Activated CD8-positive, alpha-beta memory T cell treated with anti-CD3 and anti-CD28 coated beads, Interleukin-2, amount 10 ng/mL, durations not matched to agents 7 days and 5 days (primary cell): ENCODE measurements at regions not wholly inside any gene's neighbourhood (a gene's known extent, or its start where the extent isn't known, plus 50 kb on each side); places are given as distances from the start of the nearest gene placed in this dataset.

Experiments
- ATAC-seq: fragments of 150-1000 bp; cut with Tn5 transposase; one replicate; pipeline ENCODE4 v1.10.0; 2021; ENCODE audit warnings: moderate library complexity
- CTCF ChIA-PET: fragments of 350-600 bp; sonication (Branson Sonifier 250); formaldehyde crosslinking; loops from one replicate; lab custom pipeline; 2021; ENCODE audit warnings: antibody characterized with exemption; lab: Charles Lee
- DNase-seq: peaks from one replicate; pipeline ENCODE4 v3.0.0-alpha.2; 2020
- H3K27ac Mint-ChIP-seq: one replicate; pipeline ENCODE4 v1.8.0; 2021; ENCODE audit warnings: mild to moderate bottlenecking, mixed read lengths
- H3K27me3 Mint-ChIP-seq: one replicate; pipeline ENCODE4 v1.8.0; 2021; ENCODE audit warnings: mixed read lengths
- H3K36me3 Mint-ChIP-seq: one replicate; pipeline ENCODE4 v1.8.0; 2021; ENCODE audit warnings: mild to moderate bottlenecking, mixed read lengths
- H3K4me1 Mint-ChIP-seq: one replicate; pipeline ENCODE4 v1.8.0; 2021; ENCODE audit warnings: mixed read lengths
- H3K4me3 Mint-ChIP-seq: one replicate; pipeline ENCODE4 v1.8.0; 2021; ENCODE audit warnings: mild to moderate bottlenecking, moderate library complexity, mixed read lengths
- H3K9me3 Mint-ChIP-seq: one replicate; pipeline ENCODE4 v1.8.0; 2022; ENCODE audit warnings: low read depth, mixed read lengths

DNA sequence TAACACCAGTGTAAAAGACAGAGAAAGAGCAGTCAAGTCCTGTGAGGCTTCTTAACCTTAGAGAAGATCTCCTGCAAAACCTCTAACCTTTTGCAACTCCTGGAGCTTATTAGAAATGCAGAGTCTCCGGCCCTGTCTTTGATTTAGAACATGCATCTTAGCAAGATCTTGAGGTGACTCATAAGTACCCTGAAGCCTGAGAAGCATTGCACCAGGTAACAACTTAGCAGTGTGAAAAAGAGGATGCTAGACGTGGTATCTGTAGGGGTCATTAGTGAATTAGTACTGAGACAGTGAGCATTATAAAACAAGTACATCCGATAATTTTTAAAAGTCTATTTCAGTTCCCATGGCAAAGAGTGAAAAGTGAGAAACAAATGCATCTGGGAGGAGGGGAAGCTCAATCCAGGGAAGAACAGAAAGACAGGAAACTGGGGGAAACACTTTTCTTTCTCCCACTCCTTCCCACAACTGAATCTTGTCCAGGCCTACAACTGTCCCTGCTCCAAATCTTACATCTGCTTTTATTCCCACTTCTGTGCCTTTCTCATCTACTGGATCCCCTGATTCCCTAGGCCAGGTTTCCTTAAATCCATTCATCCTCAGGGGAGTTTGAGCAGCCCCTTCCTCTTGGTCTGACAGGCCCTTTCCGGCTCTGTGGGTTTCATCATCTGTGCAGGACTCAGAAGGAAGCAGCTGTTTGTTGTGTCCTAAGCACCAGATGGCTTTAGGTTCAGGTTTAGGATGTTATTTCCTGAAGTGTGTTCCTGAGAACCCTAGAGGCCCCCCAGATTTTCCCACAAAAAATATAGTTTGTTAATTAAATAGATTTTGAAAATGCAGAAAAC is 128.1 kb upstream of the IL12A start:
- DNase-seq, result no peak
- Mint-ChIP-seq H3K27ac (no peak overlapping the region), H3K36me3 (no peaks in the 10 kb centered on the region), H3K4me3 (no peak overlapping the region), H3K27me3 (peaks cover 41% of the 10 kb centered on the region), H3K9me3 (no peaks in the 10 kb centered on the region), H3K4me1 (peaks cover 8% of the 10 kb centered on the region)
- no peak for ATAC-seq
- CTCF ChIA-PET, result no interaction called here

DNA sequence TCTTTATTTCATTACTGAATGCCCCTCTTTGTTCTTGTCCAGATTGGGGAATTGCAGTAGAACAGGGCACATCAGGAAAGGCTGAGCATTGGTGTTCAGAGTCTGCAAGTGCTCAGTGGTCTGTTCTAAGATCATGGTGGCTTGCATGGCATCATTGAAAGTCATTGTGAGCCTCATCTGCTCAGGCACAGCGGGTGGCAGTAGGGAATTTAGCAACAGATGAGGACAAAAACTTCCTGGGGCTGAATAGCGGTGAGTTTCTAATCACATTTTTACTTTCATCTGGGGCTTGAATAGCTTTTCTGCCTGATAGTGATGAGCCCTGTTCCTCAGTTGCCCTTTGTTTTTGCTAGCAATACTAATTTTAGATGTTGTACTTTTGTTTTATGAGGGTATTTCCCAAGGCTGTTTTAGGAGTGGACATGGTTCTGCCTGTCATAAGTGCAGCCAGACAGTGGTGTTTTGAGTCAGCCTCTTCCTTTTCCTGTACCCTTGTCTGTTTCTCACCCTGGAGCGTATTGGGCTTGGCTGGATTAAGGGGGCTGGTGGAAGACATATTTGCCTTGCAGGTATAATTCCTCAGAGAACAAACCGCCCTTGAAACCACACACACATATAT is 127.2 kb upstream of the IL12A start:
- no peak overlapping the region for H3K27ac Mint-ChIP-seq
- peaks cover 37% of the 10 kb centered on the region for H3K27me3 Mint-ChIP-seq
- no peaks in the 10 kb centered on the region for H3K36me3 Mint-ChIP-seq
- no peak for ATAC-seq
- no peak for DNase-seq
- no peak overlapping the region for H3K4me3 Mint-ChIP-seq
- peaks cover 8% of the 10 kb centered on the region for H3K4me1 Mint-ChIP-seq
- H3K9me3 Mint-ChIP-seq, result no peaks in the 10 kb centered on the region
- CTCF ChIA-PET, result no interaction called here

DNA sequence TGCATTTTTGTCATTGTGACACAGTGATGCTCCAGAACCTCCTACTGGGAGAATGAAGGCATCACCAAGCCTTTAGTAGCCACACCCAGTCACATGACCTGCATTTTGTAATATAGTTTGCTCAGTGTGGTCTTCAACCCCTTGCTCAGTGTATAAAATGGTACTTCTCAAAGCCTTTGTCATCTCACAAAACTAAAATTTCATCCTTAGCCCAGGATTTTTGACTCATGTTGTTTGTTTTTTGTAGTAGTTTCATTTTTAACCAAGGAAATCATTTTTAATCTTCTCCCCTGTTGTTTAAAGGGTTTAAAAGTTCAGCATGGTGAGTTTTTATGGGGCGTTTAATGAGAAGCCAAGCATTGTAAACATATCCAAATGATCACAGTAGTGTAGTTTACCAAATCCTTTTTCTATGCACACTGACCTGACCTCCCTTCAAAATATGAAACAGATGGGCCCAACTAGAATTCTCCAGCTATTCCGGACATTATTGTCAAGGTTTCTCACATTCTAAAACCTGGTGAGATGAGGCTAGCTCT is 123.5 kb upstream of the IL12A start:
- H3K27ac Mint-ChIP-seq, result no peak overlapping the region
- CTCF ChIA-PET, result no interaction called here
- H3K36me3 Mint-ChIP-seq, result no peaks in the 10 kb centered on the region
- H3K27me3 Mint-ChIP-seq, result peaks cover 30% of the 10 kb centered on the region
- H3K4me3 Mint-ChIP-seq, result no peak overlapping the region
- no peaks in the 10 kb centered on the region for H3K9me3 Mint-ChIP-seq
- H3K4me1 Mint-ChIP-seq, result peaks cover 8% of the 10 kb centered on the region
- no peak for DNase-seq
- no peak for ATAC-seq

DNA sequence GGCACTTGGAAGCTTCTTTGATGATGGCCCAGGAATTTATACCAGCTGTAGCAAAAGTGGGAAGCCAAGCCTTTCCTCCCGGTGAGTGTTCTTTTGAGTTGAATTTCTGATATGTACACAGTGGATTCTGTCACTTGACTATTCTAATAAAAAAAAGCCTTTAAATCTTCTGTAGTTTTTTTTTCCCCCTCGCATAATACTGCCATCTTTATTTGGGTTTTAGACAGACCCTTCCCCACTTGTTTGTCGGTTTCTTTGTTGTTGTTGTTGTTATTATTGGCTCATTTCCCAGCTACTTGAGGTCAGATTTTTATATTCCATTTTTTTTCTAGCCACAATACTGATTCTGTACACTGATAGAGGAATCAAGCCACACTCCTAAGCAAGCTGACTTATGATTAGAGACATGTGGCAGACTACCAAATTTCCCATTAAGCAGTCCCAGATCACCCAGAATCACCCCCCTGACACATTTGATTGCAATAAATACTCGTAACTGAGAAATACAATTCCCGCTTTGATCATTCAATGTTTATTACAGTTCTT is 122.4 kb upstream of the IL12A start:
- Mint-ChIP-seq H3K4me3 (no peak overlapping the region), H3K4me1 (peaks cover 6% of the 10 kb centered on the region), H3K36me3 (no peaks in the 10 kb centered on the region), H3K9me3 (no peaks in the 10 kb centered on the region), H3K27me3 (peaks cover 25% of the 10 kb centered on the region), H3K27ac (no peak overlapping the region)
- DNase-seq (no peak), ATAC-seq (no peak)
- CTCF ChIA-PET, result interaction anchor here (1.3 kb wide), 1 partner anchor 18 kb away, joined by 3 read pairs; no protein-coding TSS in a partner anchor

DNA sequence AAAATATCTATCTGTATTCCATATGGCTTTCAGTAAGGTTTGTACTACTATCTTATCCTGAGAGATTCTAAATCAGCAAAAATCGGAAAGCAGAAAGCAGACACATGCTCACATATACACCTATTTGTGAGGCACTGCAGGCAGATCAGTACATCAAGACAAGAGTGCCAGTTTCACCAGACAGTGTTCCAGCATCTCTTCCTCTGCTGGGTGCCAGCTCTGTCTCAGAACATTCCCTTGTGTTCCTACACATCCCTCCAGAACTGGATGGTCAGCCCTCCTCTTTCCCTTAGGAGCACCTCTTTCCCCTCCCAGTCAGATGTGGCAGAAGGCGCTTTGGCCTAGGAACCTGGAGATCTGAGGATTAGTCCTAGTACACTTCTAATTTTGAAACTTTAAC is 121.3 kb upstream of the IL12A start:
- Mint-ChIP-seq H3K4me3 (no peak overlapping the region), H3K27me3 (peaks cover 24% of the 10 kb centered on the region), H3K27ac (no peak overlapping the region), H3K4me1 (no peaks in the 10 kb centered on the region), H3K36me3 (no peaks in the 10 kb centered on the region), H3K9me3 (no peaks in the 10 kb centered on the region)
- CTCF ChIA-PET, result no interaction called here
- ATAC-seq (no peak), DNase-seq (no peak)

DNA sequence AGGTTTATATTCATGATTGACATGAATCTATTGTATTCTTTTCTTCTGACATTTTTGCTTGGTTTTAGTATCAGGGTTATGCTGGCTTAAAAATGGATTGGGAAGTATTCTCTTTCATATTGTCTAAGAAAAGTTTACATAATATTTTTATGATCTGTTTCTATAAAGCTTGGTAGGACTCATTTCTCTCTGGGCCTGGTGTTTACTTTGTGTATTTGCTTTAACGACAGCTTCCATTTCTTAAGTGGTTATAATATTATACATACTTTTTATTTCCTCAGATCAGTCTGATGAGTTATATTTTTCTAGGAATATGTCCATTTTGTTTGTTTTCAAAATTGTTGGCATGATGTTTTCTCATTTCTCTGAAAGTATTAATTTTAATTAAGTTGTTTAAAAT is 117.9 kb upstream of the IL12A start:
- DNase-seq, result no peak
- Mint-ChIP-seq H3K27ac (no peak overlapping the region), H3K27me3 (peaks cover 28% of the 10 kb centered on the region), H3K9me3 (no peaks in the 10 kb centered on the region), H3K36me3 (no peaks in the 10 kb centered on the region), H3K4me3 (no peak overlapping the region), H3K4me1 (no peaks in the 10 kb centered on the region)
- CTCF ChIA-PET, result no interaction called here
- no peak for ATAC-seq

DNA sequence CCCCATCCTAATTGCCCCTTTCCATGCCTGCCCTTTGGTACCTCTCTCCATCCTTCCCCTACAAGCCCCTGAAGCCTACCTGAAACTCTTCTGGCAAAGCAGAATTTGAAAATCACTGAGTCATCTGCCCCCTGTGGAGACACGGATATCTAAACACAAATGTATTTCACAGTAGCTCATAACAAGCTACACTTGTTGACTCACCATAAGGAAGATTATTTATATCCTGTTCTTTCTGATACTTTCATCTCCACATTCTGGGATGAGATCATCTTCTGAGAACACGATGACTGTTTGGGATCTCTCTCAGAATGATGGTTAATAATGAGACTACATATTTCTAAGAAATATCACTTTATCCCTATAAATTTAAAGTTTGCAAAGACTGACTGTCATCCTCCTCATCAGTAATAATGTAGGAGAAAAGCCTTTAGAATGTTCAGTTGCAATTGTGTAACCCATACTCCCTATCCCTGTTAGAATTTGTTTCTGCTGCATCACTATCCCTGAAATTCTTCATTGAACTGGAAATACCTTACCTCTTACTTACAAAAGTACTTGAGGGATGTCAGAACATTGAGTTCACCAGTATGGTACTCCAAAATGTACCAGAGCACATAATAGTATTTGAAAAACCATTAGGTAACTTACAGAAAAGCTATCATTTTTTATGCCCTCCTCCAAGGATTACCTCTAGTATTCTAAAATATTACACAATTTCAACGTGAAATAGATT is 116.1 kb upstream of the IL12A start:
- ATAC-seq, result no peak
- Mint-ChIP-seq H3K27ac (no peak overlapping the region), H3K9me3 (no peaks in the 10 kb centered on the region), H3K4me1 (no peaks in the 10 kb centered on the region), H3K36me3 (no peaks in the 10 kb centered on the region), H3K27me3 (peaks cover 30% of the 10 kb centered on the region), H3K4me3 (no peak overlapping the region)
- CTCF ChIA-PET, result interaction anchor here (1.2 kb wide), 1 partner anchor 12 kb away, joined by 4 read pairs; no protein-coding TSS in a partner anchor
- DNase-seq, result no peak

DNA sequence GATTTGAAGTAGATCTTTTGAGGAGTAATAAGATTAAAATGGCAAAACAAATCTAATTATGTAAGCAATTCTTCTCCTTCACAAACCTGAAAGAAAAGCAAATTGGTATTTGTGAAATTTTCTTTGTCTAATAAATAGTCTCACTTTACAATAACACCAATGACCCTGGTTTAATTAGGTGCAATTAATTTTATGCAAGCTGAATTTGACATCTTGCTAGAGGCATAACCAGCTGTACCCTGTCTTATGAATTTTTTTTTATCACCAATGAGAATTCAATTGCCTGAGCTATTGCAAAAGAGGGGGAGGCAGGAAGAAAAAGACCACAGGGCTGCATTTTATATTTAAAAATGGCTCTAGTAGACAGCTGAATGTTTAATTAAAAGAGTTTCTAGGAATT is 113.5 kb upstream of the IL12A start:
- Mint-ChIP-seq H3K4me3 (no peak overlapping the region), H3K4me1 (no peaks in the 10 kb centered on the region), H3K27me3 (peaks cover 36% of the 10 kb centered on the region), H3K9me3 (no peaks in the 10 kb centered on the region), H3K36me3 (no peaks in the 10 kb centered on the region), H3K27ac (no peak overlapping the region)
- no peak for ATAC-seq
- CTCF ChIA-PET, result interaction anchor here (0.7 kb wide), 1 partner anchor 130 kb away, joined by 3 read pairs; no protein-coding TSS in a partner anchor
- DNase-seq, result no peak

DNA sequence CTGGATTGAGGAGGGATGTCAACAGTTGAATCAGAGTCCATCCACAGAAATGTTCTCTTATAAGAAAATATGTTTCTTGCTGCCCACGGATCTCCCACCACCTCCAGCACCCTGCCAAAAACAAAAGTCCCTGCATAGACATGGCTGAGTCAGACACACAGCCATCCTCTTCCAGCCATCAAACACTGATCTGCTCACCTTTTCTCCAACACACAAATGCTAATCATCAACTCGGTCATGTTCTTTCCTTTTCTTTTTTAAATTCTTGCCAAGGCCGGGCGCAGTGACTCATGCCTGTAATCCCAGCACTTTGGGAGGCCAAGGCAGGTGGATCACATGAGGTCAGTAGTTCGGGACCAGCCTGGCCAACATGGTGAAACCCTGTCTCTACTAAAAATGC is 110.7 kb upstream of the IL12A start:
- Mint-ChIP-seq H3K27ac (no peak overlapping the region), H3K4me3 (no peak overlapping the region), H3K27me3 (peaks cover 39% of the 10 kb centered on the region), H3K36me3 (no peaks in the 10 kb centered on the region), H3K4me1 (no peaks in the 10 kb centered on the region), H3K9me3 (no peaks in the 10 kb centered on the region)
- no peak for ATAC-seq
- CTCF ChIA-PET, result no interaction called here
- DNase-seq, result no peak

DNA sequence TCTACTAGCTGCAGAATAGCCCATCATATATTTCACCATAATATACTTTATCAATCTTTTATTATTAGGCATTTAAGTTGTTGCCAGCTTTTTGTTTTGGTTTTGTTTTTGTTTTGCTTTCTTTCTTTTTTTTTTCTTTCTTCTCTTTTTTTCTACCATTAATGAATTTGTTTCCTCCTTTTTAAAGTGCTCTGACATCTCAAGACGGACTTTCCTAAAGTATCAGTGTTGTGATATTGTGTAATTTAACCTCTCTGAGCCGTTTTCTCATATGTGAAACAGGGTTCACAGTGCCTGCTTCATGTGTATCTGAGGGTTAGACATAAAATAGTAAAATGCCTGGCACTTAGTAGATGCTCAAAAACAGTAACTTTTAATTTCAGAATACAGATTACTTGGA is 109.5 kb upstream of the IL12A start:
- CTCF ChIA-PET, result interaction anchor here (1.5 kb wide), 1 partner anchor 127 kb away, joined by 4 read pairs; no protein-coding TSS in a partner anchor
- Mint-ChIP-seq H3K4me1 (no peaks in the 10 kb centered on the region), H3K36me3 (no peaks in the 10 kb centered on the region), H3K27me3 (peaks cover 34% of the 10 kb centered on the region), H3K9me3 (no peaks in the 10 kb centered on the region), H3K4me3 (no peak overlapping the region), H3K27ac (no peak overlapping the region)
- no peak for DNase-seq
- ATAC-seq, result no peak

DNA sequence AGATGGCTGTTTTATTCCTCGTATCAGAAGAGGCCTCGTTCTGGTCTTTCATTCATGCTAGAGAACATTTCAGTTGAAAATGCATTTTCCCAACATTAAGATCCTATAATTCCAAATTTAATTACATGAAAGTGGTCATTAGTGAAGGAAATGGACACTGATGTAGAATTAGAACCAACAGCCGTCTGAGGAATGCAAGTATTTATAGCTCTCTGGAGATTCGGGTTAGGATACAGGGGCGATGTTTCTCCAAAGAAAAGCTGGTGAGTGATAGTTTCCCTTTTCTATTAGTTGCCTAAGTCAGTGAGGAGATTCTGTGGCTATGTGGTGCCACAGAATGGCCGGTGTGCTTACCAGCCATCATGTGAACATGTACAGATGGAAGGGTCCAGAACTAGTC is 109.0 kb upstream of the IL12A start:
- CTCF ChIA-PET, result interaction anchor here (1.5 kb wide), 1 partner anchor 126 kb away, joined by 4 read pairs; no protein-coding TSS in a partner anchor
- H3K4me1 Mint-ChIP-seq, result no peaks in the 10 kb centered on the region
- ATAC-seq, result no peak

DNA sequence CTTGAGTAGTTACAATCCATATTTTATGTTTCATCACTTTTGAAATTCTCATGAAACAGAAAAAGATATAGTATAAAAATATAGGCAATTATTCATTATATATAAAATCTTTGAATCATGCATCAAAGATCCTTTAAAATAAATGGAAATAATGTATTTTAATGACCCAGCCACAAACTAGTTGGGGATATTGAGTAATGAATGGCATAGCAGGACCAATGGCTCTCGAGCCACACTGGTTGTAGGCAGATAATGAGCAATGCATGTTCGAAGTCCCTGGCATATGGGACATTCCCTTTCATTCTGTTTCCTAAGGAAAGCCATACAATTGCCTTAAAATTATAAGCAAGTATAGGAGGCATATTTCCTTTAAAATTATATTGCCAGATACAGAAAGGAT is 107.4 kb upstream of the IL12A start:
- no peaks in the 10 kb centered on the region for H3K36me3 Mint-ChIP-seq
- no peak for DNase-seq
- H3K4me1 Mint-ChIP-seq, result no peaks in the 10 kb centered on the region
- no peaks in the 10 kb centered on the region for H3K9me3 Mint-ChIP-seq
- no peak overlapping the region for H3K27ac Mint-ChIP-seq
- CTCF ChIA-PET, result no interaction called here
- peaks cover 26% of the 10 kb centered on the region for H3K27me3 Mint-ChIP-seq
- no peak for ATAC-seq
- H3K4me3 Mint-ChIP-seq, result no peak overlapping the region

More for the DNA sequence above, 109.0 kb upstream of the IL12A start:
- H3K27ac Mint-ChIP-seq, result no peak overlapping the region
- H3K9me3 Mint-ChIP-seq, result no peaks in the 10 kb centered on the region
- no peak overlapping the region for H3K4me3 Mint-ChIP-seq
- no peak for DNase-seq
- H3K27me3 Mint-ChIP-seq, result peaks cover 32% of the 10 kb centered on the region
- H3K36me3 Mint-ChIP-seq, result no peaks in the 10 kb centered on the region

DNA sequence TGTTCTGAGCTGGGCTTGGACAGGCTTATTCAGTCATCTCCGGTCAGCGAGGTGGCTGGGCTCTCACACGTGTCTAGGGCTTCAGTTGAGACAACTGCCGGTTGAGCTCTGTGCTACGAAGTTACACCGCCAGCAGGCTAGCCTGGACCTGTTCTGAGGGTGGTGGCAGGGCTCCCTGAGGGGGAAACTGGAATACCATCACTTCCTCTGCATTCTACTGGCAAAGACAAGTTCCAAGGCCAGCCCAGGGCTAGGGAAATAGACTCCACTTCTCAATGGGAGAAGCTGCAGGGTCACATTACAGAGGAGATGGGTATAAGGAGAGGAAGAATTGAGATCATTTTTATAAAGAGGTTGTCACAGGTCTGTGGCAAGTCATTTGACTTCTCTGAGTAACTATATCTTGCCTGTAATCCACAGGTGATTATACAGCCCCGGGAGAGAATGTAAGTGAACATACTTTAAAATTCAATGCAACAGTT is 106.8 kb upstream of the IL12A start:
- ATAC-seq (no peak), DNase-seq (no peak)
- H3K36me3 Mint-ChIP-seq, result no peaks in the 10 kb centered on the region
- H3K9me3 Mint-ChIP-seq, result no peaks in the 10 kb centered on the region
- CTCF ChIA-PET, result no interaction called here
- peaks cover 23% of the 10 kb centered on the region for H3K27me3 Mint-ChIP-seq
- no peak overlapping the region for H3K4me3 Mint-ChIP-seq
- no peaks in the 10 kb centered on the region for H3K4me1 Mint-ChIP-seq
- H3K27ac Mint-ChIP-seq, result no peak overlapping the region
